ENCODE measurements at regions not wholly inside any gene's neighbourhood (a gene's known extent, or its start where the extent isn't known, plus 50 kb on each side); places are given as distances from the start of the nearest gene placed in this dataset.

- intact Hi-C loops (cut with micrococcal nuclease; ENCODE audit: unreplicated experiment) = no loop called here
- FAIRE-seq = no peak
- Histone ChIP-seq H3K9me3 (ENCODE audit: low read length) (no peaks in the 10 kb centered on the region), H3K4me1 (ENCODE audit: insufficient read depth, low read length) (no peaks in the 10 kb centered on the region), H3K27ac (ENCODE audit: extremely low read length, insufficient read depth, low read length) (no peak overlapping the region), H3K36me3 (replicated peaks in 1 of 2; ENCODE audit: control insufficient read depth in 1 of 2, insufficient read depth in 2 of 2, low read length in 2 of 2) (no peaks in the 10 kb centered on the region), H3K4me3 (replicated peaks in 1 of 3; ENCODE audit: insufficient read depth in 1 of 3, low read depth in 2 of 3, low read length in 3 of 3) (no peak overlapping the region), H3K4me2 (ENCODE audit: low read depth, low read length) (no peak overlapping the region), H3K79me2 (ENCODE audit: insufficient read depth, low read length) (no peaks in the 10 kb centered on the region), H4K20me1 (ENCODE audit: insufficient read depth, low read length) (no peaks in the 10 kb centered on the region), H3K9ac (ENCODE audit: insufficient read depth, low read depth, low read length) (no peak overlapping the region), H2AFZ (ENCODE audit: low read length) (no peak overlapping the region), H3K27me3 (ENCODE audit: control insufficient read depth in 1 of 2, insufficient read depth in 2 of 2, low read length in 2 of 2) (no peaks in the 10 kb centered on the region)
- no TSS peak for BruUV-seq (replicated peaks)
- TF ChIP-seq GABPB1 (CRISPR knock-in tag; IDR thresholded peaks at IDR 0.05) = no peak
- no peak for TF ChIP-seq ZNF274 (CRISPR knock-in tag; IDR thresholded peaks at IDR 0.05)
- no peak for TF ChIP-seq FOXJ3 (CRISPR knock-in tag; IDR thresholded peaks at IDR 0.05; ENCODE audit: borderline replicate concordance)
- TF ChIP-seq ZNF615 (CRISPR knock-in tag; IDR thresholded peaks at IDR 0.05; ENCODE audit: borderline replicate concordance) = no peak
- no peak for TF ChIP-seq ISL2 (CRISPR knock-in tag; IDR thresholded peaks at IDR 0.05)
- no peak for TF ChIP-seq GMEB1 (CRISPR knock-in tag; IDR thresholded peaks at IDR 0.05; ENCODE audit: borderline replicate concordance)
- no peak for TF ChIP-seq CTCF (CRISPR knock-in tag; IDR thresholded peaks at IDR 0.05)
- no peak for TF ChIP-seq FUBP1 (CRISPR knock-in tag; IDR thresholded peaks at IDR 0.05; ENCODE audit: borderline replicate concordance)
- TF ChIP-seq SPEN (CRISPR knock-in tag; IDR thresholded peaks at IDR 0.05; ENCODE audit: low read depth) = no peak
- TF ChIP-seq KDM5A (IDR thresholded peaks at IDR 0.05; ENCODE audit: borderline replicate concordance, low read length) = no peak
- TF ChIP-seq IRF9 (CRISPR knock-in tag; IDR thresholded peaks at IDR 0.05; ENCODE audit: borderline replicate concordance) = no peak
- no peak for TF ChIP-seq ZFP41 (CRISPR knock-in tag; IDR thresholded peaks at IDR 0.05; ENCODE audit: borderline replicate concordance)
- ChIA-PET POLR2A (no interaction called here), CTCF (ENCODE audit: low intra/inter-chr PET ratio, low total read pairs) (no interaction called here)
- in situ Hi-C loops (cut with HindIII; ENCODE audit: extremely low pct_ligation_motif_present, low pct_unique_long_range_greater_than_20kb) = no loop called here
- DNase-seq (ENCODE audit: low spot score) = no peak
- 1% methylated on average over 4 of the region's 4 CpGs for WGBS (ENCODE audit: low lambda C conversion rate)
- no peak for ATAC-seq
Measured at GRCh38 chr6:99146711-99147110, 199.0 kb upstream of the FBXL4 start.
